HL-60 (cell line): ENCODE measurements at regions not wholly inside any gene's neighbourhood (a gene's known extent, or its start where the extent isn't known, plus 50 kb on each side); places are given as distances from the start of the nearest gene placed in this dataset.

Source experiments
- DNase-seq, 2 experiments: peaks; one replicate each; pipeline ENCODE4 v3.0.0-alpha.2; 2010 to 2020; ENCODE audit warnings: low read depth in 1 of 2, low spot score in 1 of 2
- H3K27ac ChIP-seq: fragments of 250-450 bp; sonication (Bioruptor Pico); replicated peaks from 2 replicates; pipeline ENCODE4 v1.5.1; 2020; ENCODE audit warnings: mild to moderate bottlenecking, moderate library complexity
- H3K27me3 ChIP-seq: fragments of 250-450 bp; sonication (Bioruptor Pico); 2 replicates; pipeline ENCODE4 v1.5.1; 2021; ENCODE audit warnings: mild to moderate bottlenecking, moderate library complexity; ENCODE audit not compliant: insufficient read depth, poor library complexity, severe bottlenecking
- H3K4me3 ChIP-seq: replicated peaks from 2 replicates; pipeline ENCODE4 v1.5.1; 2011; ENCODE audit warnings: mild to moderate bottlenecking, control low read depth, low read length; ENCODE audit not compliant: insufficient read depth
- CTCF ChIP-seq: IDR thresholded peaks from one replicate; pipeline ENCODE4 v1.5.1; 2011; ENCODE audit warnings: low read length, control low read depth, inconsistent platforms; ENCODE audit not compliant: insufficient read depth
- GABPA ChIP-seq: IDR thresholded peaks from 2 replicates; pipeline ENCODE4 v1.6.1; 2012; ENCODE audit warnings: low read depth
- POLR2AphosphoS5 ChIP-seq: IDR thresholded peaks from 2 replicates; pipeline ENCODE4 v1.6.1; 2012; ENCODE audit warnings: low read depth
- REST ChIP-seq: IDR thresholded peaks from 2 replicates; pipeline ENCODE4 v1.6.1; 2012; ENCODE audit warnings: low read depth; ENCODE audit not compliant: insufficient replicate concordance
- SPI1 ChIP-seq: IDR thresholded peaks from 2 replicates; pipeline ENCODE4 v1.6.1; 2012; ENCODE audit warnings: low read depth, mild to moderate bottlenecking, borderline replicate concordance

GRCh38 chr2:126475031-126475430 lies 180.9 kb upstream of the GYPC start:
- no peak overlapping the region for H3K27ac ChIP-seq
- no peak for DNase-seq
- TF ChIP-seq REST (no peak), SPI1 (no peak), GABPA (no peak), POLR2AphosphoS5 (no peak), CTCF (no peak)
- H3K4me3 ChIP-seq = no peak overlapping the region
- H3K27me3 ChIP-seq = no peaks in the 10 kb centered on the region

DNA sequence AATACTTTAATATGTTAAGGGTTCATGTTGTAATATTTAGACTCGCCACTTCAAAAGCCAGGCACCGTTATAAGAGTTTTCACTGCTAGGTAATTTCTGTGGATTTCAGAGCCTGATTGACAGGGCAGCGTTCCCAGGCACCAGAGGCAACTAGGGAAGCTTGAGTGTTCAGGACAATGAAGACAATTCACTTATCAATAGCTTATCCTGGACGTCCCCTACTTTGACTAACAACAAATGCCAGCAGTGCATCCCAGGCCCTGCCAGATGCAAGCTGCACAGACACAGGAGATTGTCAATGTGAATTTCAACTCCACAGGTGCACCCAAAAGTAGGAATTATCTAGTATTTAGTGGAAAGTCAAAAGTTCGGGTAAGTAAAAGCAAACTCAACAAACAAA lies 179.3 kb upstream of the GYPC start:
- no peak overlapping the region for H3K27ac ChIP-seq
- TF ChIP-seq POLR2AphosphoS5 (no peak), SPI1 (no peak), CTCF (no peak), GABPA (no peak), REST (no peak)
- H3K27me3 ChIP-seq = no peaks in the 10 kb centered on the region
- H3K4me3 ChIP-seq = no peak overlapping the region
- DNase-seq = no peak

DNA sequence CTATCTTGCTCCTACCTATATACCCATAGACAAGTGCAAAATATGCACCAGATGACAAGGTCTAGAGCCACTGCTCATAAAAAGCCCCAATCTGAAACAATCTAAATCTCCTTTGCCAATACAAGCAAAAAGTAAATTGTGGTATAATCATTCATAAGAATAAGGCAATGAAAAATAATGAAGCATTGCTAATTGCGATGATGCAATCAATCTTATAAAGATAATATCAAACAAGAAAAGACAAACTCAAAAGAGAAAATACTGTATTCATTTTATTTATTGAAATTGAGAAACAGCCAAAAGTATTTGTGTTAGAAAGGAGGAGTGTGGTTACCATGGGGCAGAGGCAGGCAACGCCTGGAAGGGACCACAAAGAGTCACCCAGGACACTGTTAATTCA lies 175.9 kb upstream of the GYPC start:
- H3K27me3 ChIP-seq = no peaks in the 10 kb centered on the region
- H3K27ac ChIP-seq = no peak overlapping the region
- no peak overlapping the region for H3K4me3 ChIP-seq
- TF ChIP-seq SPI1 = no peak
- TF ChIP-seq POLR2AphosphoS5 = no peak
- TF ChIP-seq GABPA = no peak
- no peak for TF ChIP-seq CTCF
- no peak for TF ChIP-seq REST
- DNase-seq = no peak
